Medulla oblongata (tissue), 1 donor: ENCODE measurements at regions not wholly inside any gene's neighbourhood (a gene's known extent, or its start where the extent isn't known, plus 50 kb on each side); places are given as distances from the start of the nearest gene placed in this dataset.

ENCODE experiments used
- DNase-seq: peaks from one replicate; pipeline ENCODE4 v3.0.0-alpha.2; 2015; ENCODE audit errors: extremely low spot score

DNA sequence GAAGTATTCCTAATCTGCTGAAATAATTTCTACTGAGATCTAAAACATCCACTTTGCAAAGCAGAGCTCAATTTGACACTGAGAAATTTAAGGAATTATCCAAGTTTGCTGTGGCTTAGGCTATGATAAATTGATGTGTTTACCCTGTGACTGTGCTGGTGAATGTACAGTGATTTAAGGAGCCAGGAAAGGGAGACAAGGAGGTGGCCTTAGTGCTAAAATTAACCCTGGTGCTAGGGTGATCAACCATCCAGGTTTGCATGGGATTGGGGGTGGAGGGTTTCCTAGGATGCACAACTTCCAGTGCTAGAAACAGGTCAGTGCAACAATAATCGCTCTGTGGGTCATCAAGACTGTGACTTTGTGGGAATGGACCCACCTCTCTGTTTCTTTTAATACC lies 307.5 kb upstream of the SPRED2 start:
- no peak for DNase-seq

DNA sequence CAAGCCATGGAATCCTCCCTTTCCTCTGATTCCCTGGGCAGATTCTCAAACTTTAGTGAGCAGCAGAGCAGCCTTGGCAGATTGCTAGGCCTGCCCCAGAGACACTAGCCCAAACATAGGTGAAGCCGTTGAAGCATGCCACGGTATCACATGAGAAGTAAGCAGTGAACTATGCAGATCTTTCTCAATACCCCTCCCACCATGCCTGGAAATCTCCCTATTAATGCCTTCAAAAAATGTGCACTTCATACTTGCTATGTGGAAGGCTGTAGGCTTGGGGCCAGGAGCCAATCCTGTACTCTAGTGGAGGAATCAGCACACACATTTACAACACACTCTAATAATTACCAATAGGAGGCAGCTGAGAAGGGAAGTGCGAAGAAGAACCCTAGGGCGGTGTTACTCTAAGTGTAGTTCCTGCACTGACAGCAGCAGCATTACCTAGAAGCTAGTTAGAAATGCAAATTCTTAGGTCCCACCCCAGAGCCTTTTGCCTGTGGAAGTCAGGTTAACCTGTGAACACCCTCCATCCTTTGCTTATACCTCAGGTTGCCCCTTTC lies 305.1 kb upstream of the SPRED2 start:
- DNase-seq, result no peak

DNA sequence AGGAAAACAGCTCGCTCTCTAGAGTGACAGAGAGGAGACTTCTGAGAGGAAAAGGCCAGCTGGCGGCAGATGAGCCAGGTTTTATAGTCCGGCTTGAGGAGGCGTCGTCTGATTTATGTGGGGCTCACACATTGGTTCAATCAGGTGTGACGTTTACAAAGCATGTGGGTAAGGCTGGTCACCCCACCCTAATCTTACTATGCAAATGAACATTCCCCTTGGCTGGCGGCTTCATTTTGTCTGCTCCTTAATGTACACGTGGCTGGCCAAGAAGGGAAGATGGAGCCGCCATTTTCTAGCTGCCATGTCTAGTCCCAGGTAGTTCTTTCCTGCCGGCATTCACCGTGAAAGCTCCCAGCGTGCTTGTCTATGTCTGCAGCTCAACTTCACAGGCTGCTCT lies 299.1 kb upstream of the SPRED2 start:
- DNase-seq, result no peak

DNA sequence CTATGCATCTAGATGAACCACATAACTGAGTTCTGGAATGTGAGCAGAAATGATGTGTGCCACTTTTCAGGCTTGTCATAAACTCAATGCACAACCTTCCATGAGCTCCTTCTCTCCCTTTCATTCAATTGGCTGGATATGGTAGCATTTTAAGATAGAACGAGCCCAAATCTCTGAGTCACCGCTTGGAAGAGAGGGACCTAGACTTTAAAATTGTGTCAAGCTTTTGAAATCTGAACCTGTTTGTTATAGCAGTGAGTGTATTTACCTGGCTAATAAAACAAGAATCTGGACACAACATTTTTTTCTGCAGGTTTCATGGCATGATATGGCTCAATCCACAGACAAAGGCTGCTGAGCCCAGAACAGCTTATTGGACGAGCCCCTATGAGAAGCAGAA lies 297.8 kb upstream of the SPRED2 start:
- DNase-seq, result no peak

DNA sequence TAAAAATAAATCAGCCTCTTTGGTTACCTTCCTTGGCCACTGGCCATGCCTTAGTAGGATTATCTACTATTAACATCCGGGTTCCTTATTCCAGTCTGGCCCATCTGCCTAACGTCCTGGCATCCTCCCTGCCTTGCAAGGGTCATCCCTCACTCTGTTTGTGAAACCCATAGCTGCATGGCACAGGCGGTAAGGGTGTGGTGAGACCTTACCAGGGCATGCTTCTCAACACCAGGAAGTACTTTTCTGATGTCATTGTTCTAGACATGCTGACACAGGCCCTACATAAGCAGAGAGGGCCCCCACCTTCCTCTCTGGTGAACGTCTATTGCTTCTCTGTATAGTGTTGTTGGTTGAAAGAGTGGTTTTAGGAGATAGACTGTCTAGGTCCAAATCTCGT lies 296.8 kb upstream of the SPRED2 start:
- DNase-seq, result no peak

DNA sequence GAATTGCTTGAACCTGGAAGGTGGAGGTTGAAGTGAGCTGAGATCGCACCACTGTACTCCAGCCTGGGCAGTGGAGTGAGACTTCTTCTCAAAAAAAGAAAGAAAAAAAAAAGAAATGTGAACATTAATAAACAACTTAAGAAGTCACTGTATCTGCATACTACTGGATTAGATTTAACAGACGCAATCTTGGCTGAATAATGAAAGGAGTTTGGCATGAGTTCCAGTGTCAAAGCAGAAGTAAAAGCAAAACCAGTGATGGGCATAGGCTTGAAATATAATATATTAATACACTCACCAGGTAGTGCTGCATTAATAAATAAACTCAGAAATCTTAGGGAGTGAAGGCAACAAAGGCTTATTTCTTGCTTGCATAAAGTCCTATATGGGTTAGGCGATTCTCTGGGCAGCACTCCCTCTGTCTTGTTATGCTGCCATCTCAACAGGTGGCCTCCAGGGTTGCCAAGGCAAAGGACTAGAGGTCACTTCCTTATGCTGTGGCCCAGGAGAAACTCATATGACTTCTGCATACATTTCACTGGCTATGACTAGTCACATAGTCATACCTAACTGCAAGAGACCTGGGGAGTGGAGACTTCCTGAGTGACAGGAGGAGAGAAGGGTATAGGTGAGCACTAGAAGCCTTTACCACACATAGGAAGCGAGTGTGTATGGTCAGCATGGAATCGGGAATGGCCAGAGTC lies 296.2 kb upstream of the SPRED2 start:
- DNase-seq, result no peak

DNA sequence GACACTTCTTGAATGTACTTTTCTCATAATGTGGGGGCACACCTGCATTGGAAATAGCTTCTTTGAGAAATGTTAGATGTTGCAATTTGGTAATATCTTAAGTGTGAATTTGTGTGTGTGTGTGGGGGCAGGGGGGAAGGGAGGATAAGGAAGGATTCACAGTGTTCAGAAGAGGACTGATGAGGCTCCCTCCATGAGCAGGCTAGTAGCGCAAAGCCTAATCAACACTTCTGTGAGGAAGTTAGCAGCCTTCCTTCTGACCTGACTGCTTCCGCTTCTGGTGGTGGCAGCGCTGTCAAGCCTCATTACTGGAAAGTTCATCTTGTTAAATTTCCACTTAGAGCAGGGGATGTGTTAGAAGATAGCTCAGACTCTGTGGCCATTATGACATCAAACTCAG lies 295.4 kb upstream of the SPRED2 start:
- DNase-seq, result no peak

DNA sequence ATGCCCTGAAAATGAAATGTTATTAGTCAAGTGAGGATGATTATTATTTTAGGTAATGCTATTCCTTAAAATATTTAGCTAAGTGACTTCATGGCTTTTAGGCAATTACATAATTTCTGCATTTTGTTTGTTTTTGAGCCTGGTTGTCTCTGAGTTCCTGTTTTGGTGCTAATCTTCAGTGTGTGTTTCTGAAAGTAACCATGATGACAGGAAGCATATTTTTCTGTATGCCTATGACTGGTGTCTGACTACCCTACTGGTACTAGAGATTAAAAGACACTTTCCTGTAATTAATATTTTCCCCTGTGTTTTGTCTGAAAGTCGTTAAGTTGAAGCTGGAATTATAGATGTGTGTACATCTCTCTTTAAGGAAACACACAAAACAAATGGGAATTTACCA lies 295.0 kb upstream of the SPRED2 start:
- no peak for DNase-seq

DNA sequence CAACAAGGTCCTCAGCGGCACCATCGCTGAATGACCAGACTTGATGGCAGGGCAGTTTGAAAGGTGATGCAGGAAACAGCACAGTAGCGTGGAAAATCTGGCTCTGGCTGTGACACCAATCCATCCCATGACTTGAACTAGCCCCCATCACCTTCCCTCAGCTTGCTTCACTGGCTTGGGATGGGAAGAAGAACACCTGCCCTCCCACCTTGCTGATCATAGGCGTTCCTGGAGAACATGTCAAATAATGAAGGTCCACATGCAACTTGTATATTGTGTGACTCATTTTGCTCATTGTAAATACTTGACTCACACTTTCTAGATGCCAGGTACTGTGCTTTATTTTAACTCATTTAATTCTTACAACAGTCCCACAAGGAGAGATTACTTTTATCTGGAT lies 292.4 kb upstream of the SPRED2 start:
- DNase-seq, result no peak

DNA sequence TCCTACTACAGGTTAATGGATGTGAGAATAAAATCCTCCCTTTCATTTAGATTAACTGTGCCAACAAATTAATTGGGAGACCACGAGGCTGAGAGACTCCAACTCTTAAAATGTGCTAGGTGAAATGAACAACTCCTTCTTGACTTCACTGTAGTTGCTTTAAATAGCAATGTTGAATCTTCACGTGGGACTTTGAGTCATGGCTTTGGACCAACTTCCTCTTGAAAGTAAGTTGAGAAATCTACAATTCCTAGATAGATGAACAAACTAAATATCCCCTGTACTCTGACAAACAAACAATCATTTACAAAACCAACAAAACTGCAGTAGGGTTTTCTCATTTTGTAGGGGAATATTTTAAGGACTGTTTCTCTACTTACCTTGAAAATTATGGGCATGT lies 291.9 kb upstream of the SPRED2 start:
- no peak for DNase-seq

DNA sequence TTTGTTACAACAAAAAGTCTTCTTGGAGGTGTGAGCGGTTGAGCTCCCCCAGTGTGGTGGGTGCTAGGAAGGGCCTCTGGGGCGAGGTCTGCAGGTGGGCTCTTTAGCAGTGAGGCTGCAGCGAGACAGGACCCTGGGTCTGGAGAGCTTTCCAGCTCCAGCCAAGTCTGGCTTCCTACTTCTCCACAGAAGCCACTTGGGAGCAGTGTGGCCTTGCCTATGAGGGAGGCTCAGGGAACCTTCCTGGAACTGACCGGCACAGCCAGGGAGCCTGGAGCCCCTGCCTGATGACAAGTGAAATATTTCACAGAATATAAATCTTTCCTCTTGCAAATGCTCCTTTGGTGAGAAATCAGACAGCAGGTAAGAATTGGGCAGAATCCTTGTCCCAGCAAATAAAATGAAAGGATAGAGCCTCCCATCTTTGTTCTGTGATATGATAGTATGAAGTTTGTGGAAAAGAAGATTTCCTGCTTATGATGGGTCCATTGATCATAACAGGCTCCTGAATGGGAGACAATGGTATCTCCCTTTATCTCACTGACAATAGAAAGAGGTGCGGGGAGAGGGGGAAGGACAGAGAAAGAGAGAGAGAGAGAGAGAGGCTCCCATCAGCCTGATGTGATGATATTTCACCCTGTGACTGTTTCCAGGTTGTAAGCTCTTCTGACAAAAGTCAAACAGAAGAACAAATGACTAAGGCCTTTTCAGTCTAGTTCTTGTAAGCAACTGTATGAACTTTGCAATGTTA lies 289.8 kb upstream of the SPRED2 start:
- peak; percentile 52 for DNase-seq

DNA sequence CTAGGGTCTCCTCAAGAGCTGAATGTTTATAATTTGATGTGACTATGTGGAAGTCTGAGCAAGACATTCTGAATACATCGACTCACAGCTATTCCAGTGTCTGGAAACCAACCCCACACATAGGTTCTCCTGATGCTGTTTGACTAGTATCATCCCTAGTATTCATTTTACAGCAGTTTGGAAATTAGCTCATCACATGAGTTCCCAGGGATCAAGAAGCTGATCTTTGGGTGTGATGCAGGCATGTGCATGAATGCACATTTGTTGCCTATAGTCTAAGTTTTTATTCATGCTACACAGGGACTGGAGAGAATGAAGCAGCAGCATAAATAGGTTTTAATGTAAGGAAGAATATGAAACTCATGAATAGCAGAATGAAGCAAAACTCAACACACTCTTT lies 284.3 kb upstream of the SPRED2 start:
- no peak for DNase-seq

DNA sequence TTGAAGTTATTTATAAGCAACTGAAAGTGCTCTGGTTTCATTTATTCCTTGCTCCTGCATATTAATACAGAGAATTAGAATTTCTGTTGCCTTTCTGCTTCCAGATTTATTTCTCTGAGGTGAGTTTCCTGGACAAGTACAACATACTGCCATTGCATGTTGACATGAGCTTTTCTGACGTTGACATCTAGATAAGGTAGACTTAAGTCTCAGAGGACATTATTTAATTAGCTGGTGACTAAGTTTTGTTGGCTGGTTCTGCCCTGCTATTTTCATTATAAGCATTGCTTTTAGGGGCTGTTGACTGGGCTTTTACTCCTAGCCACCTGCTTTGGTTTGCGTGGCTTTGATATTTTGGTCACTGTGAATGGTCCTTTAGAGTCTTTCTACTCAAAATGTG lies 282.9 kb upstream of the SPRED2 start:
- no peak for DNase-seq

DNA sequence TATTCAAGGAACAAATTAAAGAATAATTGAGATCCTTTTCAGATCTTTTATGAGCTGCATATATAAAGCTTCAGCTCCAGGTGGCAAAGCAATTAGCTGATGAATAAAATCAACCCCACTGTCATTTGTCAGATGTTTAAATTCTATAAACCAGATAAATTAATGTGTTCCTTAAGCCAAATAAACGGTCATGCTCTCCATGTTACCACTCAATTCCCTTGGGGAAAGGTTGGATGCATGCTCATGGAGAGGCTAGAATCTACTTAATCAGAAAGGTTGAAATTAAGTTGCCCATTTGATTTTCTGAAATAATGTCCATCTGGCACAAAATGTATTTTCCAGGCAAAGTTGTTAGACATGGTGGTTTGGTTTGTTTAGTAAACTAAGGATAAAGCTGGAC lies 282.5 kb upstream of the SPRED2 start:
- DNase-seq, result no peak

DNA sequence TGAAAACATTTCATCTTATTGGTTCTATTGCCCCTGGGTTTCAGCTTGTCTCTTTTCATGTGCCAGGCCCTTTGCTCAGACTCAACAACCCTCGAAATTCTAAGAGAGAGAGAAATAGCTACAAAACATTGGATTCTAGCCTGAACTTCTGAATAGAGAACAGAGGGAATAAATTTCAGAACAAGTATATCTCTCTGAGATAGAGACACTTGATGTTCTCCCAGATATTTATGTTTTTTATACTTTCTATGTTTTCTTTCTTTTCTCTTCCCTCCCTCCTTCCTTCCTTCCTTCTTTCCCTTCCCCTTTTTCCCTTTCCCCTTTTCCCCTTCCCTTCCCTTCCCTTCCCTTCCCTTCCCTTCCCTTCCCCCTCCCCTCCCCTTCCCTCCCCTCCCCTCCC lies 279.5 kb upstream of the SPRED2 start:
- no peak for DNase-seq

DNA sequence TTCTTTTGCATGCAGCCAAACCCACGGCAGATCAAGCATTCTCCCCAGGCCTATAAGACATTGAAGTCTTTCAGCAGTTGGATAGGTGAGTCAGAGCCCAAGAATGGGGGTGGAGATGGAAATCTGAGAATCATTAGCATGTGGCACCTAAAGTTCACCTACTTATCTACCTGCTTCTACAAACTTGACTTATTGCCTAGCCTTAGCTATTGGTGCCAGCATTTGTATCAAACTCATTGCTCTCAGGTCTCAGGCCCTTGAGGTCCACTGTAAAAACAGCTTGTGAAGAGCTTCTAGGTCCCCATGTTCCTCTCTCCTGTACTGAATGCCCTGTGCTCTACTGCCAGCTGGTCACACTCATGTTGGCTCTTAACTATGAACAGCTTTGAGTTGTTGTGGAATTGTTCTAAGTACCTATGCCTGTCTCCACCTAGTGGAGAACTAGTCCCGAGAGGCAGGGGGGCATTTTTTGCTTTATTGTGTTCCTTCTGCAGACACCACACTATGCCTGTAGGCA lies 278.4 kb upstream of the SPRED2 start:
- DNase-seq, result no peak

DNA sequence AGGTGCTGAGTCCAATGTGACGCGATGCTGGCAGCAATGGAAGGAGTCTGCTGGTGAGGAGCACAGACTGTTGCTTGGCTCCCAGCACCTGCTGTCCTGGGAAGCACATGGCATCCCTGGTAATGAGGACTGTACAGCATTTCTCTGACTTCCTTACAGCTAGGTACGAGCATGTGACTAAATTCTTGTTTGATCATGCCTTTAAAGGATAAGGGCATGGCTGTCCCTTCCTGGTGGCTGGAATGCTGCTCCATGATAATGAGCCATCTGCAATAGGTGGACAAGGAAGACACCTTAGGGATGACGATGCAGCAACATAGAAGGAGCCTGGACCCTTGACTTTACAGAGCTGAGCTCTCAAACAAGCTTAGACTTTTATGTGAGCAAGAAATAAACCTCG lies 278.0 kb upstream of the SPRED2 start:
- DNase-seq, result no peak

DNA sequence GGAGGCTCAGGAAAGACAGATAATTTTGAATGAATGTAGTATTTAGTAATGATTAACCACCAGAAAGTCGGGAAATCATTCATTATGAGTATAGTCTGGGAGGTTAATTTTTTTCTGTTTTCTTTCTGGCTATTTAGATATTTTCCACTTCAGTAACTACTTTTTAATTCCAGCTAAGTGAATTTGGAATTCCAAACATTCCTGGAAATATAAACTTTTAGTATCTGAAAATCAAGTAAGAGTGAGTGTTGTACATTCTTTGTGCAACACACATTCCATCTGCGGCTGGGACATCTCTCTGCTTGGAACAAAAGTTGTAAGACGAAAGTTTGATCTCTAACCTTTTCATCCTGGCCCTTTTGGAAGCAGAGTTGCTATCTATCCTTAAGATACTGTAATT lies 275.7 kb upstream of the SPRED2 start:
- DNase-seq, result no peak

DNA sequence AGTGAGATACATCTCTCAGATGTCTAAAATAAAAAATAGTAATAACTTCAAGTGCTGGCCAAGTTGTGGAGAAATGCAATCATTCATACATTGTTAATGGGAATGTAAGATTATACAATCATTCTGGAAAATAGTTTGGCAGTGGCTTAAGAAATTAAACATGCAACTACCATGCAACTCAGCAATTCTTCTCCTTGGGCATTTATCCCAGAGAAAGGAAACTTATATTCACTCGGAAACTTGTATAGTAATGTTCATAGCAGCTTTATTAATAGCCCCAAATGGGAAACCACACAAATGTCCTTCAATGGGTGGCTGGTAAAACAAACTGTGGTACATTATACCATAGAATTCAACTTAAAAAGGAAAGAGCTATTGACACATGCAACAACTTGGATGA lies 274.0 kb upstream of the SPRED2 start:
- no peak for DNase-seq

DNA sequence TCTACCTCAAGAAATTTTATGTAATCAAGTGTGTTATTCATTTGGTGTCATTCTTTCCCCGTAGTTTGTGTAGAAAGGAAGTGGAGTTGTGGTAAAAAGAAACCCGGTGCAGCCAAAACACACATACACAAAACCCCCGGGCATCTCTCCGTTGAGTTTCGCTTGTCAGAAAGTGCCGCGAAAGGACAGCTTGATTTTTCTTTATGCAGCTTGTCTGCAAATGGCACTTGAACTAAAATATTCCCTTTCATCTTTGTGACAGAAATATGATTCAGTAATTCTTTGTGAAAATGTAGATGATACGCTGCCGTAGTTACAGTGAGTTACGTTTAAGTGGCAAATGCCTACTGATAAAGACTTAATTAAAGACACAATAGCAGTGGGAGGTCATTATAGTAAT lies 268.8 kb upstream of the SPRED2 start:
- no peak for DNase-seq

DNA sequence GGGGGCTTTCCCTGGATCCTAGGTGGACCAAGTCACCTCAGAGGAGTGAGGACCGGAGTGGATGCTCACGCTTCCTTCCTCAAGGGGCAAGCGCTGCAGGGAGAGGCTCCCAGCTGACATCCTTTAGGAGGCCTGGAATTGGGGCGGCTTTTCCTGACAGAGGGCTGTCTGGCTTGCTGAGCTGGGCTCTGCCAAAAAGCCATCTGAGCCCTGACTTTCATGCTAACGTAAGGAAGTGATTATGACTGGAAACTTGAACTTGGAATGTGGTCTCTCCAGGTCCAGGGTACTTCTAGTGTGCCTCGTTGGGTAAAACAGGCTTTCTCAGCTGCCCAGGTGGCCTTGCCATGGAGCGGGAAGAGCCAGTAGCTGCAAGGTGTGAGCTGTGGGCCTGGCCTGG lies 268.3 kb upstream of the SPRED2 start:
- DNase-seq, result no peak

DNA sequence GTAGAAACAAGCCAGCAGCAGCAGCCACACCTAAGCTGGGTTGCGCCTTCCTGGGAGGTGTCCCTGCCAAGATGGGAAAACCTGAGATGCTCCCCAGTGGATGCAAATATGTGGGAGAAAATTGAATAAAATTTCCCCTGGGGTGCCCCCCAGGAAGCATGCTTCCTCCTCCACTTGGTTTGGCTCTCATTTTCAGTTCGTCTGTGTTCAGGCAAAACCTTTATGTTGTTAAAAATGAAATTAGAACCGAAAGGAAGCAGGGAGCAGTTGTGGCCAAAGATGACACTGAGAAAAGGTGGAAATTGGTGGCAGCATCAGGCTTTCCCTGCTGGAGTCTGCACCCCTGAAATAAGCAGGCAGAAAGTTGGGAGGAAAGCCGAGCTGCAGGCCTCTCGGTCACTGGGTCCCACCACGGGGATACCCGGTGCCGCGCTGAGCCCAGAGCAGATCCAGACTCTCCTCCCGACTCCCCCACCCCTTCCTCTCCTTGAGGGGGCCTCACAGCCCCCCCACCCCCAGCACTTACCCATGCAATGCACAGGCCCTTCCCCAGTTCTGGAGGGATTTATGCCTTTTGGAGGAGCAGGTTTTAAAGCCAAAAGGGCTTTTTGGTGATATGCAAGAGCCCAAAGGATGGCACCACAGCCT lies 267.7 kb upstream of the SPRED2 start:
- DNase-seq, result no peak

DNA sequence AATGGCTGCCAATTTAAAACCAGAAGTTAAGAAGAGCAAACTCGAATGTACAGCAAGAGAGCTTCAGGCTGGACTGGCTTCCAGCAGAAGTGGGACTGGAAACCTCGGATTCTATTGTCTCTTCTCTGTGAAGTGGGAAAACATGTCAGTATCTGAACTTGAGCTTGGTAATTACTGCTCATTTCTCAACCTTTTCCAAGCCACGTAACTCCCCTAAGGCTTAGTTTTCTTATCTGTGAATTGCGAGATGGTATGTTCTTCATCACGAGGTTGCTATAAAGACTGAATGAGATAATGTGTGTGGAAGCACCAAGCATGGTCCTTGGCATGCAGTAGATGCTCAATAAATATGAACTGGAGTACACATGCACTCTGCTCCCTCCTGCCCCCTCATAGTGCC lies 259.4 kb upstream of the SPRED2 start:
- DNase-seq, result no peak
